GM23248 (cell line): ENCODE measurements at regions not wholly inside any gene's neighbourhood (a gene's known extent, or its start where the extent isn't known, plus 50 kb on each side); places are given as distances from the start of the nearest gene placed in this dataset.

Experiments
- DNase-seq: peaks from one replicate; pipeline ENCODE4 v3.0.0-alpha.2; 2015
- H2AFZ ChIP-seq: fragments of 200-600 bp; sonication (generic); 2 replicates; pipeline ENCODE4 v1.6.1; 2016; ENCODE audit warnings: antibody characterized with exemption
- H3F3A ChIP-seq: fragments of 200-600 bp; sonication (generic); 2 replicates; pipeline ENCODE4 v1.6.1; 2016; ENCODE audit warnings: mild to moderate bottlenecking, antibody characterized with exemption, mixed run types; ENCODE audit not compliant: insufficient read depth
- H3K27ac ChIP-seq: fragments of 200-600 bp; sonication (generic); 2 replicates; pipeline ENCODE4 v1.5.1; 2016; ENCODE audit warnings: mild to moderate bottlenecking
- H3K27me3 ChIP-seq: fragments of 200-600 bp; sonication (generic); replicated peaks from 2 replicates; pipeline ENCODE4 v1.6.1; 2016; ENCODE audit warnings: mild to moderate bottlenecking; ENCODE audit not compliant: insufficient read depth
- H3K36me3 ChIP-seq: fragments of 200-600 bp; sonication (generic); 2 replicates; pipeline ENCODE4 v1.6.1; 2016; ENCODE audit warnings: low read depth, mild to moderate bottlenecking
- H3K4me1 ChIP-seq: fragments of 200-600 bp; sonication (generic); 2 replicates; pipeline ENCODE4 v1.6.1; 2016; ENCODE audit warnings: mild to moderate bottlenecking; ENCODE audit not compliant: insufficient read depth
- H3K4me2 ChIP-seq: fragments of 200-600 bp; sonication (generic); one replicate; pipeline ENCODE4 v1.6.1; 2016; ENCODE audit warnings: mild to moderate bottlenecking; ENCODE audit not compliant: unreplicated experiment
- H3K4me3 ChIP-seq: fragments of 200-600 bp; sonication (generic); 2 replicates; pipeline ENCODE4 v1.5.1; 2016; ENCODE audit warnings: mild to moderate bottlenecking
- H3K79me2 ChIP-seq: fragments of 200-600 bp; sonication (generic); 2 replicates; pipeline ENCODE4 v1.6.1; 2016; ENCODE audit warnings: mild to moderate bottlenecking; ENCODE audit not compliant: insufficient read depth
- H3K9ac ChIP-seq: fragments of 200-600 bp; sonication (generic); 2 replicates; pipeline ENCODE4 v1.6.1; 2016; ENCODE audit warnings: mild to moderate bottlenecking
- H3K9me2 ChIP-seq: fragments of 200-600 bp; sonication (generic); 2 replicates; pipeline ENCODE4 v1.6.1; 2016; ENCODE audit warnings: mixed run types, mild to moderate bottlenecking, moderate library complexity; ENCODE audit not compliant: insufficient read depth
- H3K9me3 ChIP-seq: fragments of 200-600 bp; sonication (generic); one replicate; pipeline ENCODE4 v1.6.1; 2017; ENCODE audit warnings: low read depth
- H4K20me1 ChIP-seq: fragments of 200-600 bp; sonication (generic); 2 replicates; pipeline ENCODE4 v1.6.0; 2016; ENCODE audit not compliant: insufficient read depth
- EZH2 ChIP-seq: fragments of 200-600 bp; sonication (generic); IDR thresholded peaks from 2 replicates; pipeline ENCODE4 v1.6.1; 2018; ENCODE audit warnings: antibody characterized with exemption, mild to moderate bottlenecking; ENCODE audit not compliant: insufficient read depth, poor library complexity, severe bottlenecking
- EZH2phosphoT487 ChIP-seq: fragments of 200-600 bp; sonication (generic); IDR thresholded peaks from 2 replicates; pipeline ENCODE4 v1.6.1; 2018; ENCODE audit warnings: antibody characterized with exemption, moderate library complexity, mild to moderate bottlenecking, low read depth; ENCODE audit not compliant: insufficient read depth
- WGBS, 2 experiments: methylation state at CpG; one replicate each; pipeline ENCODE4 v1.1.6; 2015 to 2017; ENCODE audit warnings: low lambda C conversion rate in 2 of 2, low coverage in 1 of 2; ENCODE audit errors: missing lambda C conversion rate in 2 of 2; 5-methylcytosine and 5-hydroxymethylcytosine counted together
- in situ Hi-C: fragments of 300-500 bp; cut with MboI; formaldehyde crosslinking; loops from 2 replicates; pipeline ENCODE4 v1.15.0; 2020

- Histone ChIP-seq H3K4me3 (no peak overlapping the region), H3K27me3 (no peaks in the 10 kb centered on the region), H2AFZ (no peak overlapping the region), H3K4me2 (no peak overlapping the region), H3K4me1 (no peaks in the 10 kb centered on the region), H3K9me3 (no peaks in the 10 kb centered on the region), H3K27ac (no peak overlapping the region), H3K9ac (no peak overlapping the region), H3K36me3 (no peaks in the 10 kb centered on the region), H3K79me2 (no peaks in the 10 kb centered on the region), H3F3A (no peaks in the 10 kb centered on the region), H4K20me1 (no peaks in the 10 kb centered on the region), H3K9me2 (no peaks in the 10 kb centered on the region)
- DNase-seq = no peak
- in situ Hi-C loops = no loop called here
- TF ChIP-seq EZH2 (no peak), EZH2phosphoT487 (no peak)
- 25 to 32% methylated on average over 3 of the region's 3 CpGs for WGBS, 2 experiments
Measured at GRCh38 chr10:80794994-80795393, 257.3 kb downstream of the SH2D4B start.

- TF ChIP-seq EZH2 = no peak
- no peak for TF ChIP-seq EZH2phosphoT487
- H4K20me1 ChIP-seq = no peaks in the 10 kb centered on the region
- no peaks in the 10 kb centered on the region for H3K27me3 ChIP-seq
- no peak overlapping the region for H3K4me3 ChIP-seq
- H3K9ac ChIP-seq = no peak overlapping the region
- H3K4me2 ChIP-seq = no peak overlapping the region
- no peaks in the 10 kb centered on the region for H3K4me1 ChIP-seq
- no peaks in the 10 kb centered on the region for H3K79me2 ChIP-seq
- no peak overlapping the region for H3K27ac ChIP-seq
- H2AFZ ChIP-seq = no peak overlapping the region
- WGBS, 2 experiments = 4 to 5% methylated on average over 2 of the region's 2 CpGs
- in situ Hi-C loops = no loop called here
- H3F3A ChIP-seq = no peaks in the 10 kb centered on the region
- H3K36me3 ChIP-seq = no peaks in the 10 kb centered on the region
- no peak for DNase-seq
- no peaks in the 10 kb centered on the region for H3K9me2 ChIP-seq
- no peaks in the 10 kb centered on the region for H3K9me3 ChIP-seq
Measured at GRCh38 chr10:80805343-80806020, 267.8 kb downstream of the SH2D4B start.

GRCh38 chr10:80814147-80814652 is 276.5 kb downstream of the SH2D4B start:
- no peaks in the 10 kb centered on the region for H3F3A ChIP-seq
- no peak overlapping the region for H3K9ac ChIP-seq
- H3K79me2 ChIP-seq = no peaks in the 10 kb centered on the region
- in situ Hi-C loops = no loop called here
- H3K4me2 ChIP-seq = no peak overlapping the region
- H3K4me1 ChIP-seq = no peaks in the 10 kb centered on the region
- no peaks in the 10 kb centered on the region for H3K36me3 ChIP-seq
- H3K9me3 ChIP-seq = no peaks in the 10 kb centered on the region
- no peak overlapping the region for H2AFZ ChIP-seq
- no peak overlapping the region for H3K27ac ChIP-seq
- 61 to 70% methylated on average over 12 to 21 of the region's 21 CpGs for WGBS, 2 experiments
- no peak for DNase-seq
- no peaks in the 10 kb centered on the region for H4K20me1 ChIP-seq
- no peaks in the 10 kb centered on the region for H3K9me2 ChIP-seq
- H3K4me3 ChIP-seq = no peak overlapping the region
- TF ChIP-seq EZH2 (no peak), EZH2phosphoT487 (no peak)
- no peaks in the 10 kb centered on the region for H3K27me3 ChIP-seq

- Histone ChIP-seq H3K9ac (no peak overlapping the region), H3K27ac (no peak overlapping the region), H3K79me2 (no peaks in the 10 kb centered on the region), H3K4me2 (no peak overlapping the region), H3K4me3 (no peak overlapping the region), H3F3A (no peaks in the 10 kb centered on the region), H3K4me1 (no peaks in the 10 kb centered on the region), H3K9me2 (no peaks in the 10 kb centered on the region), H2AFZ (no peak overlapping the region), H4K20me1 (no peaks in the 10 kb centered on the region), H3K9me3 (peaks cover 5% of the 10 kb centered on the region), H3K27me3 (no peaks in the 10 kb centered on the region), H3K36me3 (no peaks in the 10 kb centered on the region)
- in situ Hi-C loops = no loop called here
- 53 to 77% methylated on average over 1 of the region's 1 CpG for WGBS, 2 experiments
- TF ChIP-seq EZH2 = no peak
- no peak for TF ChIP-seq EZH2phosphoT487
- DNase-seq = no peak
Measured at GRCh38 chr10:80829151-80829550, 291.4 kb downstream of the SH2D4B start.
